GM12878 (cell line): ENCODE measurements at regions not wholly inside any gene's neighbourhood (a gene's known extent, or its start where the extent isn't known, plus 50 kb on each side); places are given as distances from the start of the nearest gene placed in this dataset.

Source experiments
- ATAC-seq: fragments of 200-7000 bp; cut with Tn5 transposase; 3 replicates; pipeline ENCODE4 v1.9.1; 2020; ENCODE audit warnings: mild to moderate bottlenecking, moderate library complexity
- BruUV-seq: library from RNA; stranded (reverse); fragments of 400-500 nt; replicated peaks from 2 replicates; lab custom pipeline; 2021; lab: Mats Ljungman, UMichigan
- CTCF ChIA-PET: fragments of 300-600 bp; sonication (Branson Sonifier 250); formaldehyde crosslinking; extraction: SDS; loops from one replicate; lab custom pipeline; 2021; ENCODE audit warnings: inconsistent platforms; lab: Yijun Ruan, JAX
- POLR2A ChIA-PET: fragments of 350-600 bp; formaldehyde crosslinking; extraction: SDS; loops from one replicate; lab custom pipeline; 2021; ENCODE audit warnings: inconsistent platforms; lab: Charles Lee
- RAD21 ChIA-PET: fragments of 300-600 bp; sonication (Branson Sonifier 250); formaldehyde crosslinking; loops from one replicate; lab custom pipeline; 2023; ENCODE audit warnings: antibody characterized with exemption; ENCODE audit not compliant: unreplicated experiment; lab: Charles Lee
- SMC1A ChIA-PET: fragments of 300-600 bp; sonication (Branson Sonifier 250); formaldehyde crosslinking; loops from one replicate; lab custom pipeline; 2023; ENCODE audit not compliant: unreplicated experiment, uncharacterized antibody; lab: Charles Lee
- DNase-seq: peaks from one replicate; pipeline ENCODE4 v3.0.0-alpha.2; 2011; ENCODE audit warnings: low read depth, low spot score
- FAIRE-seq: peaks from 3 replicates; lab custom pipeline; 2011; peaks lifted over from hg19 to GRCh38; lab: Jason Lieb, UNC
- H2AFZ ChIP-seq: 2 replicates; pipeline ENCODE4 v1.6.0; 2011; ENCODE audit warnings: low read depth, low read length, control low read depth; ENCODE audit not compliant: control insufficient read depth
- H3K27ac ChIP-seq: 2 replicates; pipeline ENCODE4 v1.5.1; 2011; ENCODE audit warnings: control low read depth; ENCODE audit not compliant: control insufficient read depth, insufficient read depth
- H3K27me3 ChIP-seq, 2 experiments: replicated peaks in 1 of 2; 2 replicates each; pipeline versions ENCODE4 v1.6.0 to v1.6.1; 2011; ENCODE audit warnings: low read length in 1 of 2; ENCODE audit not compliant: control insufficient read depth in 2 of 2, insufficient read depth in 2 of 2
- H3K36me3 ChIP-seq, 2 experiments: 2 replicates each; pipeline ENCODE4 v1.5.1; 2011; ENCODE audit warnings: low read length in 1 of 2; ENCODE audit not compliant: control insufficient read depth in 2 of 2, insufficient read depth in 2 of 2
- H3K4me1 ChIP-seq: 2 replicates; pipeline ENCODE4 v1.6.1; 2011; ENCODE audit warnings: mild to moderate bottlenecking, low read length, moderate library complexity, mixed read lengths; ENCODE audit not compliant: control insufficient read depth, insufficient read depth
- H3K4me2 ChIP-seq: 2 replicates; pipeline ENCODE4 v1.6.0; 2011; ENCODE audit warnings: control low read depth; ENCODE audit not compliant: control insufficient read depth, insufficient read depth
- H3K4me3 ChIP-seq: fragments of 200-600 bp; sonication (generic); 2 replicates; pipeline ENCODE4 v1.5.1; 2016
- H3K79me2 ChIP-seq: 2 replicates; pipeline ENCODE4 v1.6.0; 2011; ENCODE audit warnings: low read length; ENCODE audit not compliant: control insufficient read depth, insufficient read depth
- H3K9ac ChIP-seq: 2 replicates; pipeline ENCODE4 v1.8.0; 2011; ENCODE audit warnings: low read length, control low read depth, mixed read lengths; ENCODE audit not compliant: control insufficient read depth, insufficient read depth
- H3K9me3 ChIP-seq: replicated peaks from 3 replicates; pipeline ENCODE4 v1.5.1; 2011; ENCODE audit warnings: mild to moderate bottlenecking, low read length; ENCODE audit not compliant: control insufficient read depth, insufficient read depth
- H4K20me1 ChIP-seq: 2 replicates; pipeline ENCODE4 v1.6.0; 2011; ENCODE audit not compliant: control insufficient read depth, insufficient read depth
- BRCA1 ChIP-seq: IDR thresholded peaks from 2 replicates; pipeline ENCODE4 v1.6.1; 2011; ENCODE audit warnings: low read depth, low read length, improper control_type of control experiment
- CHD4 ChIP-seq: fragments of 200-600 bp; sonication (generic); IDR thresholded peaks from 2 replicates; pipeline ENCODE4 v1.6.1; 2016; ENCODE audit warnings: mild to moderate bottlenecking
- FOXM1 ChIP-seq: IDR thresholded peaks from 2 replicates; pipeline ENCODE4 v1.6.1; 2012; ENCODE audit warnings: low read depth, mild to moderate bottlenecking, inconsistent platforms, low read length, moderate library complexity
- GABPA ChIP-seq: IDR thresholded peaks from 2 replicates; pipeline ENCODE4 v1.6.1; 2014; ENCODE audit warnings: antibody characterized with exemption, low read depth, mild to moderate bottlenecking, inconsistent platforms
- HDAC2 ChIP-seq: fragments of 200-600 bp; sonication (generic); IDR thresholded peaks from 2 replicates; pipeline ENCODE4 v1.6.1; 2017
- HDAC6 ChIP-seq: fragments of 200-600 bp; sonication (generic); IDR thresholded peaks from one replicate; pipeline ENCODE4 v1.8.0; 2017; ENCODE audit warnings: antibody characterized with exemption; ENCODE audit not compliant: unreplicated experiment
- HSF1 ChIP-seq: fragments of 150-350 bp; IDR thresholded peaks from 2 replicates; pipeline ENCODE4 v1.6.1; 2014; ENCODE audit warnings: mild to moderate bottlenecking, low read depth, low read length
- JUNB ChIP-seq: IDR thresholded peaks from 2 replicates; pipeline ENCODE4 v1.6.1; 2016; ENCODE audit warnings: antibody characterized with exemption, mild to moderate bottlenecking
- POU2F2 ChIP-seq: IDR thresholded peaks from 3 replicates; pipeline ENCODE4 v1.6.1; 2011; ENCODE audit warnings: low read depth, mild to moderate bottlenecking, low read length, borderline replicate concordance
- SRF ChIP-seq, 2 experiments: IDR thresholded peaks; 2 replicates each; pipeline ENCODE4 v1.6.1; 2011; ENCODE audit warnings: low read depth in 2 of 2, low read length in 2 of 2, mild to moderate bottlenecking in 1 of 2, moderate library complexity in 1 of 2
- SUZ12 ChIP-seq: fragments of 200-600 bp; sonication (generic); IDR thresholded peaks from one replicate; pipeline ENCODE4 v1.6.1; 2018; ENCODE audit warnings: antibody characterized with exemption, mild to moderate bottlenecking; ENCODE audit not compliant: unreplicated experiment
- TARDBP ChIP-seq: IDR thresholded peaks from 2 replicates; pipeline ENCODE4 v1.6.1; 2016; ENCODE audit warnings: borderline replicate concordance
- TCF12 ChIP-seq: IDR thresholded peaks from 2 replicates; pipeline ENCODE4 v1.6.1; 2011; ENCODE audit warnings: low read depth, mild to moderate bottlenecking, low read length
- WRNIP1 ChIP-seq: IDR thresholded peaks from 2 replicates; pipeline ENCODE4 v1.6.1; 2011; ENCODE audit warnings: low read depth, low read length, improper control_type of control experiment, borderline replicate concordance
- ZNF24 ChIP-seq: fragments of 450-650 bp; IDR thresholded peaks from 2 replicates; pipeline ENCODE4 v1.6.1; 2017; ENCODE audit warnings: antibody characterized with exemption, mild to moderate bottlenecking
- WGBS: methylation state at CpG from one replicate; pipeline ENCODE4 v1.1.6; 2016; ENCODE audit warnings: low lambda C conversion rate; ENCODE audit not compliant: insufficient replicate concordance, insufficient coverage; ENCODE audit errors: missing lambda C conversion rate; 5-methylcytosine and 5-hydroxymethylcytosine counted together
- in situ Hi-C: fragments of 300-500 bp; cut with MboI; formaldehyde crosslinking; loops from 9 replicates; pipeline ENCODE4 v1.14.3; 2018; ENCODE audit warnings: mixed read lengths
- intact Hi-C: fragments of 100-400 bp; cut with micrococcal nuclease; formaldehyde crosslinking; loops from one replicate; pipeline ENCODE4 v1.14.2; 2022; ENCODE audit not compliant: unreplicated experiment
- TF ChIP-seq, protein P1 (sequence below): fragments of 450-650 bp; IDR thresholded peaks from 2 replicates; pipeline ENCODE4 v1.6.1; 2017; ENCODE audit warnings: mild to moderate bottlenecking
- TF ChIP-seq, protein P2 (sequence below): IDR thresholded peaks from 2 replicates; pipeline ENCODE4 v1.6.1; 2011; ENCODE audit warnings: mild to moderate bottlenecking, low read depth, low read length, moderate library complexity; ENCODE audit not compliant: insufficient replicate concordance

GRCh38 chr6:93886416-93886815 lies 467.1 kb upstream of the EPHA7 start:
- H3K4me3 ChIP-seq = no peak overlapping the region
- ChIA-PET RAD21 (no interaction called here), POLR2A (no interaction called here), SMC1A (no interaction called here), CTCF (no interaction called here)
- H2AFZ ChIP-seq = no peak overlapping the region
- H3K27ac ChIP-seq = no peak overlapping the region
- no peaks in the 10 kb centered on the region for H3K4me1 ChIP-seq
- FAIRE-seq (no peak), DNase-seq (no peak), ATAC-seq (no peak)
- H3K27me3 ChIP-seq = no peaks in the 10 kb centered on the region
- H3K79me2 ChIP-seq = no peaks in the 10 kb centered on the region
- H3K4me2 ChIP-seq = no peak overlapping the region
- no peaks in the 10 kb centered on the region for H3K36me3 ChIP-seq
- H3K9me3 ChIP-seq = no peaks in the 10 kb centered on the region
- WGBS = 1% methylated on average over 4 of the region's 4 CpGs
- H3K9ac ChIP-seq = no peak overlapping the region
- intact Hi-C loops (no loop called here), in situ Hi-C loops (no loop called here)
- TF ChIP-seq SUZ12 (no peak), JUNB (no peak), WRNIP1 (no peak)
- TF ChIP-seq, protein P1, sequence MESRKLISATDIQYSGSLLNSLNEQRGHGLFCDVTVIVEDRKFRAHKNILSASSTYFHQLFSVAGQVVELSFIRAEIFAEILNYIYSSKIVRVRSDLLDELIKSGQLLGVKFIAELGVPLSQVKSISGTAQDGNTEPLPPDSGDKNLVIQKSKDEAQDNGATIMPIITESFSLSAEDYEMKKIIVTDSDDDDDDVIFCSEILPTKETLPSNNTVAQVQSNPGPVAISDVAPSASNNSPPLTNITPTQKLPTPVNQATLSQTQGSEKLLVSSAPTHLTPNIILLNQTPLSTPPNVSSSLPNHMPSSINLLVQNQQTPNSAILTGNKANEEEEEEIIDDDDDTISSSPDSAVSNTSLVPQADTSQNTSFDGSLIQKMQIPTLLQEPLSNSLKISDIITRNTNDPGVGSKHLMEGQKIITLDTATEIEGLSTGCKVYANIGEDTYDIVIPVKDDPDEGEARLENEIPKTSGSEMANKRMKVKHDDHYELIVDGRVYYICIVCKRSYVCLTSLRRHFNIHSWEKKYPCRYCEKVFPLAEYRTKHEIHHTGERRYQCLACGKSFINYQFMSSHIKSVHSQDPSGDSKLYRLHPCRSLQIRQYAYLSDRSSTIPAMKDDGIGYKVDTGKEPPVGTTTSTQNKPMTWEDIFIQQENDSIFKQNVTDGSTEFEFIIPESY = no peak
- no peaks in the 10 kb centered on the region for H4K20me1 ChIP-seq
- no TSS peak for BruUV-seq

DNA sequence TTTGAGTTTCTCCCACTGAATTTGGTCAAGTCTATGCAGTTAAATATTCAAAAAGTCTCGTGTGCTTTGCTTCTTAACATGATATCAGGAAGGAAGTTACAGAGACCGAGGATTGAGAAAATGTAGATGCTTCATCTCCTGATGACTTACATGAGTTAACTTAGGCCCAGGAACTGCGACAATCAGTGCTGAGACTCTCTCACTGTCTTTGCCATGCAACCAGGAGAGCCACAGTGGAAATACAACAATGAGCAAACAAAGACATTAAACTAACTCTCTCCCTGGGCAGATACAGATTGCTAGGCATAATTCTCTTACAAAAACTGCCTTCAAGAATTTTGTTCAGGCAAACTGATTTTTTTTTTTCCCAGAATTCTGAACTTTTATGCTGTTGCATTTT lies 440.6 kb upstream of the EPHA7 start:
- POLR2A ChIA-PET = no interaction called here
- no peaks in the 10 kb centered on the region for H3K27me3 ChIP-seq
- no peak overlapping the region for H2AFZ ChIP-seq
- intact Hi-C loops (no loop called here), in situ Hi-C loops (no loop called here)
- RAD21 ChIA-PET = no interaction called here
- no peak overlapping the region for H3K9ac ChIP-seq
- no peaks in the 10 kb centered on the region for H3K9me3 ChIP-seq
- no peak for FAIRE-seq
- no peak overlapping the region for H3K4me2 ChIP-seq
- BruUV-seq = no TSS peak
- H3K4me1 ChIP-seq = no peaks in the 10 kb centered on the region
- SMC1A ChIA-PET = no interaction called here
- no peaks in the 10 kb centered on the region for H4K20me1 ChIP-seq
- DNase-seq = no peak
- H3K36me3 ChIP-seq = no peaks in the 10 kb centered on the region
- no peaks in the 10 kb centered on the region for H3K79me2 ChIP-seq
- ATAC-seq = no peak
- H3K4me3 ChIP-seq = no peak overlapping the region
- WGBS = 11% methylated on average over 3 of the region's 3 CpGs
- CTCF ChIA-PET = no interaction called here
- H3K27ac ChIP-seq = no peak overlapping the region
- no peak for TF ChIP-seq POU2F2
- no peak for TF ChIP-seq HSF1
- TF ChIP-seq FOXM1 = no peak
- TF ChIP-seq ZNF24 = no peak
- no peak for TF ChIP-seq HDAC2
- TF ChIP-seq GABPA = no peak
- no peak for TF ChIP-seq CHD4
- no peak for TF ChIP-seq HDAC6
- TF ChIP-seq BRCA1 = no peak
- no peak for TF ChIP-seq TCF12
- TF ChIP-seq TARDBP = no peak
- no peak for TF ChIP-seq SRF (IDR thresholded peaks at IDR 0.05; ENCODE audit: low read depth in 2 of 2, low read length in 2 of 2)
- TF ChIP-seq, protein P2, sequence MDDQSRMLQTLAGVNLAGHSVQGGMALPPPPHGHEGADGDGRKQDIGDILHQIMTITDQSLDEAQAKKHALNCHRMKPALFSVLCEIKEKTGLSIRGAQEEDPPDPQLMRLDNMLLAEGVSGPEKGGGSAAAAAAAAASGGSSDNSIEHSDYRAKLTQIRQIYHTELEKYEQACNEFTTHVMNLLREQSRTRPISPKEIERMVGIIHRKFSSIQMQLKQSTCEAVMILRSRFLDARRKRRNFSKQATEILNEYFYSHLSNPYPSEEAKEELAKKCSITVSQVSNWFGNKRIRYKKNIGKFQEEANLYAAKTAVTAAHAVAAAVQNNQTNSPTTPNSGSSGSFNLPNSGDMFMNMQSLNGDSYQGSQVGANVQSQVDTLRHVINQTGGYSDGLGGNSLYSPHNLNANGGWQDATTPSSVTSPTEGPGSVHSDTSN = no peak
